K562 (cell line): ENCODE measurements at regions not wholly inside any gene's neighbourhood (a gene's known extent, or its start where the extent isn't known, plus 50 kb on each side); places are given as distances from the start of the nearest gene placed in this dataset.

Source experiments
- ATAC-seq: fragments of 200-7000 bp; cut with Tn5 transposase; 3 replicates; pipeline ENCODE4 v1.9.1; 2020; ENCODE audit warnings: moderate library complexity
- BruUV-seq: library from RNA; stranded (reverse); fragments of 400-500 nt; replicated peaks from 2 replicates; lab custom pipeline; 2021; lab: Mats Ljungman, UMichigan
- CTCF ChIA-PET: fragments of 300-600 bp; formaldehyde crosslinking; extraction: SDS; loops from one replicate; lab custom pipeline; 2021; ENCODE audit warnings: low intra/inter-chr PET ratio; lab: Yijun Ruan, JAX
- POLR2A ChIA-PET: fragments of 300-600, 350-650 bp; sonication (Branson Sonifier 250); formaldehyde crosslinking; extraction: SDS; loops from one replicate; lab custom pipeline; 2021; ENCODE audit warnings: antibody characterized with exemption, inconsistent platforms; lab: Yijun Ruan, JAX
- DNase-seq, 4 experiments: peaks; one replicate each; pipeline versions ENCODE4 v3.0.0 to v3.0.0-alpha.2; 2011 to 2018; ENCODE audit warnings: low spot score in 3 of 4, mixed read lengths in 3 of 4; ENCODE audit errors: extremely low read depth in 1 of 4
- FAIRE-seq: peaks from 2 replicates; lab custom pipeline; 2011; peaks lifted over from hg19 to GRCh38; lab: Jason Lieb, UNC
- H2AFZ ChIP-seq: 2 replicates; pipeline ENCODE4 v1.6.0; 2011; ENCODE audit warnings: low read depth, low read length, control low read depth, inconsistent platforms
- H3K27ac ChIP-seq: fragments of 200-600 bp; 3 replicates; pipeline ENCODE4 v1.8.0; 2011; ENCODE audit warnings: low read depth, mild to moderate bottlenecking, control low read depth, inconsistent platforms, low read length, moderate library complexity, mixed read lengths; ENCODE audit errors: extremely low read depth
- H3K27me3 ChIP-seq, 2 experiments: fragments of 300-600 bp in 1 of 2; 2 replicates in 1 of 2; 3 replicates in 1 of 2; pipeline versions ENCODE4 v1.6.0 to v1.8.0; 2011; ENCODE audit warnings: inconsistent platforms in 2 of 2, low read length in 2 of 2, mild to moderate bottlenecking in 1 of 2, mixed read lengths in 1 of 2, moderate library complexity in 1 of 2; ENCODE audit not compliant: control insufficient read depth in 2 of 2, insufficient read depth in 2 of 2
- H3K36me3 ChIP-seq: fragments of 300-600 bp; 3 replicates; pipeline ENCODE4 v1.8.0; 2011; ENCODE audit warnings: mild to moderate bottlenecking, low read length, inconsistent platforms; ENCODE audit not compliant: control insufficient read depth, insufficient read depth
- H3K4me1 ChIP-seq, 2 experiments: fragments of 200-600 bp in 1 of 2; replicated peaks in 1 of 2; 2 replicates in 1 of 2; 3 replicates in 1 of 2; pipeline versions ENCODE4 v1.5.1 to v1.8.0; 2011; ENCODE audit warnings: inconsistent platforms in 2 of 2, low read length in 2 of 2, mild to moderate bottlenecking in 1 of 2, mixed read lengths in 1 of 2, moderate library complexity in 1 of 2; ENCODE audit not compliant: control insufficient read depth in 2 of 2, insufficient read depth in 2 of 2
- H3K4me2 ChIP-seq: 2 replicates; pipeline ENCODE4 v1.6.1; 2011; ENCODE audit warnings: low read length, control low read depth, inconsistent platforms, mixed read lengths; ENCODE audit not compliant: insufficient read depth
- H3K4me3 ChIP-seq: fragments of 200-600 bp; sonication (generic), shearing (Covaris generic); 2 replicates; pipeline ENCODE4 v1.5.1; 2016; ENCODE audit warnings: control low read depth, inconsistent platforms
- H3K79me2 ChIP-seq: fragments of 200-600 bp; 3 replicates; pipeline ENCODE4 v1.8.0; 2011; ENCODE audit warnings: low read length, inconsistent platforms; ENCODE audit not compliant: control insufficient read depth, insufficient read depth
- H3K9ac ChIP-seq, 2 experiments: 2 replicates each; pipeline versions ENCODE4 v1.6.0 to v1.6.1; 2011; ENCODE audit warnings: low read depth in 2 of 2, low read length in 2 of 2, control low read depth in 1 of 2, inconsistent platforms in 1 of 2, mild to moderate bottlenecking in 1 of 2, mixed read lengths in 1 of 2; ENCODE audit not compliant: insufficient read depth in 1 of 2
- H3K9me1 ChIP-seq: one replicate; pipeline ENCODE4 v1.6.0; 2011; ENCODE audit warnings: inconsistent platforms, mild to moderate bottlenecking, low read length, moderate library complexity; ENCODE audit not compliant: control insufficient read depth, insufficient read depth
- H3K9me3 ChIP-seq: replicated peaks from 2 replicates; pipeline ENCODE4 v1.5.1; 2011; ENCODE audit warnings: low read depth, low read length, inconsistent platforms; ENCODE audit not compliant: control insufficient read depth, insufficient read depth
- H4K20me1 ChIP-seq: replicated peaks from 2 replicates; pipeline ENCODE4 v1.6.1; 2011; ENCODE audit warnings: low read length, inconsistent platforms, mixed read lengths; ENCODE audit not compliant: control insufficient read depth, insufficient read depth
- CTCF ChIP-seq, 3 experiments: IDR thresholded peaks in 2 of 3; conservative IDR thresholded peaks in 1 of 3; 2 replicates each; pipeline ENCODE4 v1.5.1; 2011 to 2012; ENCODE audit warnings: low read length in 3 of 3, mild to moderate bottlenecking in 3 of 3, control low read depth in 2 of 3, improper control_type of control experiment in 1 of 3, inconsistent platforms in 1 of 3, low read depth in 1 of 3, mixed read lengths in 1 of 3, moderate library complexity in 1 of 3; ENCODE audit not compliant: insufficient read depth in 2 of 3
- KAT7 ChIP-seq: sonication (generic); formaldehyde crosslinking; IDR thresholded peaks from 2 replicates; pipeline ENCODE4 v1.8.0; 2022; ENCODE audit warnings: missing genetic modification reagents, mild to moderate bottlenecking, borderline replicate concordance
- RHOXF2B ChIP-seq: fragments of 250-450 bp; sonication (Bioruptor Pico); conservative IDR thresholded peaks from 2 replicates; pipeline ENCODE4 v1.5.1; 2021
- SMARCE1 ChIP-seq: fragments of 450-650 bp; IDR thresholded peaks from 2 replicates; pipeline ENCODE4 v1.7.1; 2016; ENCODE audit warnings: mild to moderate bottlenecking
- ZNF311 ChIP-seq: fragments of 250-450 bp; sonication (Bioruptor Pico); IDR thresholded peaks from 2 replicates; pipeline ENCODE4 v1.4.0; 2020; ENCODE audit warnings: mild to moderate bottlenecking, moderate library complexity
- WGBS: fragments of 100-300 bp; shearing (Covaris generic); methylation state at CpG from one replicate; pipeline ENCODE4 v1.1.6; 2016; ENCODE audit warnings: low coverage, mixed read lengths; ENCODE audit not compliant: insufficient coverage; ENCODE audit errors: missing lambda C conversion rate; 5-methylcytosine and 5-hydroxymethylcytosine counted together
- in situ Hi-C: fragments of 300-500 bp; cut with MboI; formaldehyde crosslinking; loops from 4 replicates; pipeline ENCODE4 v1.15.0; 2018; ENCODE audit warnings: inconsistent platforms, mixed read lengths
- intact Hi-C: fragments of 100-400 bp; cut with micrococcal nuclease; formaldehyde crosslinking; loops from 2 replicates; pipeline ENCODE4 v1.14.2; 2022

- WGBS, result 0% methylated on average over 2 of the region's 2 CpGs
- 0 out of 3 replicates have a peak, but pooled peaks have one; percentile 48 for ATAC-seq
- in situ Hi-C loops, result no loop called here
- no TSS peak for BruUV-seq
- CTCF ChIA-PET, result no interaction called here
- FAIRE-seq, result no peak
- no peak overlapping the region for H3K27ac ChIP-seq
- no peaks in the 10 kb centered on the region for H3K9me3 ChIP-seq
- no peak overlapping the region for H3K4me3 ChIP-seq
- no peak overlapping the region for H3K4me2 ChIP-seq
- no peak overlapping the region for H3K9ac ChIP-seq
- no peak for TF ChIP-seq KAT7 (CRISPR knock-in tag)
- TF ChIP-seq ZNF311, result no peak
- 0 out of 6 replicates have a peak, but pooled peaks of 1 of the 3 experiments have one; percentile 13 for TF ChIP-seq CTCF (IDR thresholded peaks at IDR 0.05 in 2 of 3, conservative IDR thresholded peaks at IDR 0.05 in 1 of 3; ENCODE audit: insufficient read depth in 2 of 3, low read depth in 1 of 3, low read length in 3 of 3)
- TF ChIP-seq SMARCE1, result no peak
- TF ChIP-seq RHOXF2B (CRISPR knock-in tag), result no peak
- TF ChIP-seq, all 486 proteins: peak for 1
- DNase-seq, result no peak
- Histone ChIP-seq H4K20me1 (no peaks in the 10 kb centered on the region), H3K4me1 (no peaks in the 10 kb centered on the region), H3K36me3 (no peaks in the 10 kb centered on the region), H3K27me3 (peaks cover 0 to 5% of the 10 kb centered on the region in 2 experiments; a peak in 2 of 5 replicates), H2AFZ (no peak overlapping the region), H3K79me2 (no peaks in the 10 kb centered on the region), H3K9me1 (no peaks in the 10 kb centered on the region)
- POLR2A ChIA-PET, result no interaction called here
- intact Hi-C loops, result no loop called here
Observed at GRCh38 chr9:120338340-120338739, 241.6 kb downstream of the CDK5RAP2 start.
